ENCODE measurements at regions not wholly inside any gene's neighbourhood (a gene's known extent, or its start where the extent isn't known, plus 50 kb on each side); places are given as distances from the start of the nearest gene placed in this dataset.
"Not testable (repeated sequence)": the region's sequence is repeated elsewhere in the genome, so short reads cannot be mapped to it uniquely, and the experiment has no call there.

GRCh38 chr3:162584986-162585385 is 1088.4 kb downstream of the OTOL1 start:
- no peak for DNase-seq

GRCh38 chr3:162586591-162586990 is 1090.0 kb downstream of the OTOL1 start:
- no peak for DNase-seq

- no peak for DNase-seq
Measured at GRCh38 chr3:162597226-162597625, 1100.6 kb downstream of the OTOL1 start.

GRCh38 chr3:162598500-162598899 is 1101.9 kb downstream of the OTOL1 start:
- DNase-seq, result not testable (repeated sequence)

GRCh38 chr3:162599742-162600141 is 1103.1 kb downstream of the OTOL1 start:
- DNase-seq, result not testable (repeated sequence)

GRCh38 chr3:162601101-162601670 is 1104.6 kb downstream of the OTOL1 start:
- DNase-seq, result no peak

- no peak for DNase-seq
Measured at GRCh38 chr3:162602619-162603018, 1106.0 kb downstream of the OTOL1 start.

- no peak for DNase-seq
Measured at GRCh38 chr3:162605651-162606204, 1109.1 kb downstream of the OTOL1 start.

GRCh38 chr3:162610261-162610660 is 1113.7 kb downstream of the OTOL1 start:
- DNase-seq, result no peak

- DNase-seq, result no peak
Measured at GRCh38 chr3:162612991-162613390, 1116.4 kb downstream of the OTOL1 start.

GRCh38 chr3:162626172-162626571 is 1129.6 kb downstream of the OTOL1 start:
- DNase-seq, result no peak

- DNase-seq, result no peak
Measured at GRCh38 chr3:162628531-162628930, 1131.9 kb downstream of the OTOL1 start.

- DNase-seq, result no peak
Measured at GRCh38 chr3:162629372-162629771, 1132.8 kb downstream of the OTOL1 start.

- no peak for DNase-seq
Measured at GRCh38 chr3:162632672-162633071, 1136.1 kb downstream of the OTOL1 start.

GRCh38 chr3:162640208-162640607 is 1143.6 kb downstream of the OTOL1 start:
- DNase-seq, result not testable (repeated sequence)

GRCh38 chr3:162641317-162641716 is 1144.7 kb downstream of the OTOL1 start:
- no peak for DNase-seq

- no peak for DNase-seq
Measured at GRCh38 chr3:162641907-162642306, 1145.3 kb downstream of the OTOL1 start.

- DNase-seq, result no peak
Measured at GRCh38 chr3:162643245-162643644, 1146.6 kb downstream of the OTOL1 start.

GRCh38 chr3:162647321-162647720 is 1150.7 kb downstream of the OTOL1 start:
- DNase-seq, result no peak

GRCh38 chr3:162658003-162658402 is 1161.4 kb downstream of the OTOL1 start:
- no peak for DNase-seq

- DNase-seq, result no peak
Measured at GRCh38 chr3:162665684-162666391, 1169.2 kb downstream of the OTOL1 start.

GRCh38 chr3:162666835-162667234 is 1170.2 kb downstream of the OTOL1 start:
- DNase-seq, result no peak

- no peak for DNase-seq
Measured at GRCh38 chr3:162670181-162670580, 1173.6 kb downstream of the OTOL1 start.

- DNase-seq, result no peak
Measured at GRCh38 chr3:162677475-162677874, 1180.9 kb downstream of the OTOL1 start.

All from T-helper 1 cell (primary cell).